GM18861 (cell line): ENCODE measurements at regions not wholly inside any gene's neighbourhood (a gene's known extent, or its start where the extent isn't known, plus 50 kb on each side); places are given as distances from the start of the nearest gene placed in this dataset.

Experiments used
- ATAC-seq: cut with Tn5 transposase; IDR thresholded peaks from one replicate; pipeline ENCODE4 v1.9.1; 2021; ENCODE audit not compliant: unreplicated experiment

GRCh38 chrX:39853417-39854030, 244.2 kb downstream of the BCOR start:
- no peak for ATAC-seq

GRCh38 chrX:39854772-39855747, 242.7 kb downstream of the BCOR start:
- ATAC-seq = peak; percentile 68

GRCh38 chrX:39855748-39856129, 242.0 kb downstream of the BCOR start:
- ATAC-seq = peak; percentile 34

- ATAC-seq = no peak
Observed at GRCh38 chrX:39856472-39857121, 241.2 kb downstream of the BCOR start.

GRCh38 chrX:39857780-39858179, 240.0 kb downstream of the BCOR start:
- peak; percentile 19 for ATAC-seq

GRCh38 chrX:39859991-39860861, 237.5 kb downstream of the BCOR start:
- peak; percentile 51 for ATAC-seq

- no peak for ATAC-seq
Observed at GRCh38 chrX:39862963-39863362, 234.8 kb downstream of the BCOR start.

GRCh38 chrX:39866229-39866628, 231.5 kb downstream of the BCOR start:
- no peak for ATAC-seq

GRCh38 chrX:39869846-39870601, 227.7 kb downstream of the BCOR start:
- ATAC-seq = no peak

- no peak for ATAC-seq
Observed at GRCh38 chrX:39871648-39872047, 226.1 kb downstream of the BCOR start.

- ATAC-seq = no peak
Observed at GRCh38 chrX:39873117-39873516, 224.6 kb downstream of the BCOR start.

- peak; percentile 95 for ATAC-seq
Observed at GRCh38 chrX:39874202-39874816, 223.4 kb downstream of the BCOR start.

- ATAC-seq = no peak
Observed at GRCh38 chrX:39875834-39876628, 221.7 kb downstream of the BCOR start.

GRCh38 chrX:39877905-39878304, 219.9 kb downstream of the BCOR start:
- ATAC-seq = no peak

- no peak for ATAC-seq
Observed at GRCh38 chrX:39883666-39884065, 214.1 kb downstream of the BCOR start.

GRCh38 chrX:39886282-39886681, 211.5 kb downstream of the BCOR start:
- ATAC-seq = no peak

- no peak for ATAC-seq
Observed at GRCh38 chrX:39888730-39889129, 209.0 kb downstream of the BCOR start.

GRCh38 chrX:39889704-39890103, 208.1 kb downstream of the BCOR start:
- ATAC-seq = no peak

- no peak for ATAC-seq
Observed at GRCh38 chrX:39890807-39891206, 207.0 kb downstream of the BCOR start.
